T-helper 2 cell treated with Interferon-gamma antibody and Interleukin-4, amounts not matched to agents 5 μg/mL and 100 μg/mL, for 36 hours (primary cell): ENCODE measurements at regions not wholly inside any gene's neighbourhood (a gene's known extent, or its start where the extent isn't known, plus 50 kb on each side); places are given as distances from the start of the nearest gene placed in this dataset.

Source experiments
- DNase-seq: peaks from one replicate; pipeline ENCODE4 v3.0.0; 2021; ENCODE audit warnings: low spot score
- H3K27ac Mint-ChIP-seq: one replicate; pipeline ENCODE4 v1.8.0; 2021; ENCODE audit warnings: mild to moderate bottlenecking, mixed read lengths
- H3K27me3 Mint-ChIP-seq: one replicate; pipeline ENCODE4 v1.8.0; 2021; ENCODE audit warnings: low read depth, mixed read lengths
- H3K36me3 Mint-ChIP-seq: one replicate; pipeline ENCODE4 v1.8.0; 2021; ENCODE audit warnings: low read depth, mixed read lengths
- H3K4me1 Mint-ChIP-seq: one replicate; pipeline ENCODE4 v1.8.0; 2021; ENCODE audit warnings: low read depth, mixed read lengths
- H3K4me3 Mint-ChIP-seq: one replicate; pipeline ENCODE4 v1.8.0; 2022; ENCODE audit warnings: mild to moderate bottlenecking, moderate library complexity, mixed read lengths
- H3K9me3 Mint-ChIP-seq: one replicate; pipeline ENCODE4 v1.8.0; 2021; ENCODE audit warnings: mixed read lengths

- no peaks in the 10 kb centered on the region for H3K9me3 Mint-ChIP-seq
These were observed 179.0 kb upstream of the PLPP4 start for GRCh38 chr10:120278069-120278468.

GRCh38 chr10:120279196-120279595 lies 177.8 kb upstream of the PLPP4 start:
- Mint-ChIP-seq H3K4me3 (no peak overlapping the region), H3K27me3 (no peaks in the 10 kb centered on the region), H3K36me3 (no peaks in the 10 kb centered on the region), H3K4me1 (no peaks in the 10 kb centered on the region), H3K27ac (no peak overlapping the region), H3K9me3 (no peaks in the 10 kb centered on the region)
- no peak for DNase-seq

More at GRCh38 chr10:120278069-120278468, 179.0 kb upstream of the PLPP4 start:
- no peak for DNase-seq
- Mint-ChIP-seq H3K4me1 (no peaks in the 10 kb centered on the region), H3K4me3 (no peak overlapping the region), H3K27ac (no peak overlapping the region), H3K27me3 (no peaks in the 10 kb centered on the region), H3K36me3 (no peaks in the 10 kb centered on the region)

DNA sequence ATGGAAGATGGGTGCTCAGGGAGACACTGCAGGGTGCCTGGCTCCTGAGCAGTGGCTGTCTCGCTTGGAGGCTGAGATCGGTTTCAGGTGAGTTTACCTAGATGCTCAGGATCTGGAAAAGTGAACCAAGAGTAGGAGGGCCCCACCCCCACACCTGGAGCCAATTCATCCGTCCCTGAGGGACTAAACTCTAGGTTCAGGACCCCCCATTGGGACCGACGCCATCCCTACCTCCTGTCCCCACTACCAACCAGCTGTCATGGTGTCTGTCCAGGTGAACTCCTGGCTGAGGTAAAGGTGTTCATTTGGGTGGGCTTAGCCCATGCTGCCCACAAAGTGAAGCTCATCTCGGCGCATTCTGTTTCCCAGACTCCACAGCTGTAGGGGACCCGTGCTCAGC lies 174.6 kb upstream of the PLPP4 start:
- Mint-ChIP-seq H3K27ac (no peak overlapping the region), H3K36me3 (no peaks in the 10 kb centered on the region), H3K27me3 (no peaks in the 10 kb centered on the region), H3K9me3 (no peaks in the 10 kb centered on the region), H3K4me1 (no peaks in the 10 kb centered on the region), H3K4me3 (no peak overlapping the region)
- no peak for DNase-seq

- H3K27me3 Mint-ChIP-seq: no peaks in the 10 kb centered on the region
- no peak overlapping the region for H3K4me3 Mint-ChIP-seq
- H3K4me1 Mint-ChIP-seq: no peaks in the 10 kb centered on the region
- no peak for DNase-seq
- no peaks in the 10 kb centered on the region for H3K36me3 Mint-ChIP-seq
- H3K9me3 Mint-ChIP-seq: no peaks in the 10 kb centered on the region
- no peak overlapping the region for H3K27ac Mint-ChIP-seq
These were observed 174.1 kb upstream of the PLPP4 start for GRCh38 chr10:120282846-120283492.

- no peak overlapping the region for H3K4me3 Mint-ChIP-seq
- no peak for DNase-seq
- H3K9me3 Mint-ChIP-seq: no peaks in the 10 kb centered on the region
- no peaks in the 10 kb centered on the region for H3K36me3 Mint-ChIP-seq
- H3K27me3 Mint-ChIP-seq: no peaks in the 10 kb centered on the region
- H3K4me1 Mint-ChIP-seq: no peaks in the 10 kb centered on the region
- no peak overlapping the region for H3K27ac Mint-ChIP-seq
These were observed 171.6 kb upstream of the PLPP4 start for GRCh38 chr10:120285408-120285807.

- no peaks in the 10 kb centered on the region for H3K4me1 Mint-ChIP-seq
- DNase-seq: no peak
These were observed 170.7 kb upstream of the PLPP4 start for GRCh38 chr10:120286280-120286679.

GRCh38 chr10:120300513-120300912 lies 156.5 kb upstream of the PLPP4 start:
- Mint-ChIP-seq H3K4me1 (no peaks in the 10 kb centered on the region), H3K36me3 (no peaks in the 10 kb centered on the region)

More at GRCh38 chr10:120286280-120286679, 170.7 kb upstream of the PLPP4 start:
- Mint-ChIP-seq H3K4me3 (no peak overlapping the region), H3K27ac (no peak overlapping the region), H3K27me3 (no peaks in the 10 kb centered on the region), H3K9me3 (no peaks in the 10 kb centered on the region), H3K36me3 (no peaks in the 10 kb centered on the region)

DNA sequence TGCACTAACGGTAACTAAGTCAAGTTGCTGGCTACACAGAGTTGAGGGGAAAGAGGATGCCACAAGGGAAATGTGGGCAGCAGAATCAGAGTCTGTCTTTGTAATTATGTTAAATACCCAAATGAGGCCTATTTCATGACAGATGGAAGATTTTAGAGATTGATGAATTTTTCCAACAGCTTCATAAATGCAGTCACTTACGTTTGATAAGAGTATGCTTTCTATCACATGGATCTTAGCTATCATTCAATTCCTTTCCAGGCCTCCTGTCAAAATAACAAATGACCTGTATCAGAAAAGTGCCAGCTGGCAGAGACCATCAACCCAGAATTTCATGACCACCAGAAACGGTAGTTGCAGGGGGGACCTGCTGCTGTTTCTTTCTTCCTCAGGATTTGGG lies 148.4 kb upstream of the PLPP4 start:
- H3K27me3 Mint-ChIP-seq: no peaks in the 10 kb centered on the region
- DNase-seq: no peak
- no peak overlapping the region for H3K4me3 Mint-ChIP-seq
- H3K4me1 Mint-ChIP-seq: no peaks in the 10 kb centered on the region
- no peaks in the 10 kb centered on the region for H3K9me3 Mint-ChIP-seq
- no peaks in the 10 kb centered on the region for H3K36me3 Mint-ChIP-seq
- no peak overlapping the region for H3K27ac Mint-ChIP-seq

More at GRCh38 chr10:120300513-120300912, 156.5 kb upstream of the PLPP4 start:
- Mint-ChIP-seq H3K9me3 (no peaks in the 10 kb centered on the region), H3K27ac (no peak overlapping the region), H3K27me3 (no peaks in the 10 kb centered on the region), H3K4me3 (no peak overlapping the region)
- DNase-seq: no peak

- no peak overlapping the region for H3K27ac Mint-ChIP-seq
- H3K9me3 Mint-ChIP-seq: no peaks in the 10 kb centered on the region
- no peaks in the 10 kb centered on the region for H3K36me3 Mint-ChIP-seq
- DNase-seq: no peak
- H3K4me1 Mint-ChIP-seq: no peaks in the 10 kb centered on the region
- no peaks in the 10 kb centered on the region for H3K27me3 Mint-ChIP-seq
- no peak overlapping the region for H3K4me3 Mint-ChIP-seq
These were observed 143.3 kb upstream of the PLPP4 start for GRCh38 chr10:120313715-120314114.

DNA sequence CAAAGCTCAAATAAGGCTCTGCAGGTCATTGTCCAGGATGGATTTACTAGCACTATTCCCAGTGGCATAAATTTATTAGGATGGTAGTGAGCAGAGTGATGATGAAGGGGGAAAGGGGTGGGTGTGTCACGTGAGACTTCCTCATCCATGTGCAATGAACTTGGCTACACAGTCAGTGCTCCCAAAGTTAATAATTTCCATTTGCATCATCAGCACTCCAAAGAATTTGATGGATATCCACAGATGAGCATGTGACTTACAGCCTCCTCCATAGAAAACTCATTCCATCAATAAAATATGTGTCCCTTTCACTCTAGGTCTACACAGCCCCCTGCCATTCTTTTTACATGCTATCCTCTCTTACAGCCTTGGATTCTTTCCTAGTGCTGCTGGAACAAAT lies 142.6 kb upstream of the PLPP4 start:
- no peaks in the 10 kb centered on the region for H3K9me3 Mint-ChIP-seq
- H3K36me3 Mint-ChIP-seq: no peaks in the 10 kb centered on the region
- no peak for DNase-seq
- H3K4me3 Mint-ChIP-seq: no peak overlapping the region
- H3K4me1 Mint-ChIP-seq: no peaks in the 10 kb centered on the region
- no peak overlapping the region for H3K27ac Mint-ChIP-seq
- no peaks in the 10 kb centered on the region for H3K27me3 Mint-ChIP-seq

DNA sequence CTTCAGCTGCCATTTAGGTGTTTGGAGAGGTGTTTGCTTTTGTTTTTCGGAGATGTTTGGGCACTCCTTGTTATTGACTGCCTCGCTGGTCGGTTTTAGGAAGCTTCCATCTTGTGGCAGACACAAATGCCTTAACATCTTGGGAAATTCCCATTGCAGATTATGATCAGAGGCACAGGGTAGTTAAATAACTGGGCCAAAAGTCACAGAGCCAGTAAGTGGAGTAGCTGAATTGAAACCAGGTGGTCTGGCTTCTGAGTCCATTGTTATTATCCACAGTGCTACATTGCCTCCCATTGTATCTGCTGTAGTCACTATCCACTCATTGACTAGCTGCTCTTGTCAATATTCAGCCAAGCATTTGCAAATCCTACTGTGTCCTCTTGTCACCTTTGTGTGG lies 138.2 kb upstream of the PLPP4 start:
- no peaks in the 10 kb centered on the region for H3K9me3 Mint-ChIP-seq
- DNase-seq: no peak
- no peaks in the 10 kb centered on the region for H3K36me3 Mint-ChIP-seq
- H3K4me1 Mint-ChIP-seq: no peaks in the 10 kb centered on the region
- H3K27me3 Mint-ChIP-seq: peaks cover 3% of the 10 kb centered on the region
- H3K27ac Mint-ChIP-seq: no peak overlapping the region
- H3K4me3 Mint-ChIP-seq: no peak overlapping the region

- Mint-ChIP-seq H3K9me3 (no peaks in the 10 kb centered on the region), H3K27me3 (no peaks in the 10 kb centered on the region), H3K27ac (no peak overlapping the region), H3K36me3 (no peaks in the 10 kb centered on the region), H3K4me1 (no peaks in the 10 kb centered on the region), H3K4me3 (no peak overlapping the region)
- no peak for DNase-seq
These were observed 129.4 kb upstream of the PLPP4 start for GRCh38 chr10:120327675-120328074.

GRCh38 chr10:120328647-120329046 lies 128.4 kb upstream of the PLPP4 start:
- Mint-ChIP-seq H3K9me3 (no peaks in the 10 kb centered on the region), H3K27ac (no peak overlapping the region), H3K36me3 (no peaks in the 10 kb centered on the region), H3K4me3 (no peak overlapping the region), H3K27me3 (no peaks in the 10 kb centered on the region), H3K4me1 (no peaks in the 10 kb centered on the region)
- no peak for DNase-seq

DNA sequence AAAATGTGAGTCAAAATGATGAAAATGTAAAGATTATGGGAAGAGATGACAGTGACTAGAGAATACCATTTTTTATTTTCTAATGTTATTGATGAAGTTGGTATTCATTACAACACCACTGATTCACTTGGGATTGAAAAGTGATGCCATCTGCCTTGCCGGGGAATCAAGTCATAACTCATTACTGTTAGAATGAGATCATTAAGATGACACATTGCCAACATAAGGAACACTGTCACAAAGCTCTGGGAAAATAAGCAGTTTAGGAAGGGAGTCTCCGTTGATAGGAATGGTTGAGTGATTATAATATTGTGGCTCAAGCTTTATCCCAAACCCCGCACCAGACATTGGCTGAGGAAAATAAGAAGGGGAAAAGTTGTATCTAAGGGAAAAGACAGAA lies 121.5 kb upstream of the PLPP4 start:
- Mint-ChIP-seq H3K27me3 (no peaks in the 10 kb centered on the region), H3K36me3 (no peaks in the 10 kb centered on the region), H3K9me3 (no peaks in the 10 kb centered on the region), H3K27ac (no peak overlapping the region), H3K4me3 (no peak overlapping the region), H3K4me1 (no peaks in the 10 kb centered on the region)
- DNase-seq: no peak

- H3K9me3 Mint-ChIP-seq: no peaks in the 10 kb centered on the region
- no peaks in the 10 kb centered on the region for H3K4me1 Mint-ChIP-seq
- no peak overlapping the region for H3K27ac Mint-ChIP-seq
- H3K4me3 Mint-ChIP-seq: no peak overlapping the region
- no peaks in the 10 kb centered on the region for H3K36me3 Mint-ChIP-seq
- H3K27me3 Mint-ChIP-seq: no peaks in the 10 kb centered on the region
- no peak for DNase-seq
These were observed 120.6 kb upstream of the PLPP4 start for GRCh38 chr10:120336306-120336910.
